Ramos (cell line): ENCODE measurements at regions not wholly inside any gene's neighbourhood (a gene's known extent, or its start where the extent isn't known, plus 50 kb on each side); places are given as distances from the start of the nearest gene placed in this dataset.
"Not testable (repeated sequence)": the region's sequence is repeated elsewhere in the genome, so short reads cannot be mapped to it uniquely, and the experiment has no call there.

ENCODE experiments used
- in situ Hi-C: fragments of 300-500 bp; cut with MboI; formaldehyde crosslinking; loops from one replicate; pipeline ENCODE4 v1.14.3; 2022; ENCODE audit warnings: low sequenced_read_pairs; ENCODE audit not compliant: unreplicated experiment

DNA sequence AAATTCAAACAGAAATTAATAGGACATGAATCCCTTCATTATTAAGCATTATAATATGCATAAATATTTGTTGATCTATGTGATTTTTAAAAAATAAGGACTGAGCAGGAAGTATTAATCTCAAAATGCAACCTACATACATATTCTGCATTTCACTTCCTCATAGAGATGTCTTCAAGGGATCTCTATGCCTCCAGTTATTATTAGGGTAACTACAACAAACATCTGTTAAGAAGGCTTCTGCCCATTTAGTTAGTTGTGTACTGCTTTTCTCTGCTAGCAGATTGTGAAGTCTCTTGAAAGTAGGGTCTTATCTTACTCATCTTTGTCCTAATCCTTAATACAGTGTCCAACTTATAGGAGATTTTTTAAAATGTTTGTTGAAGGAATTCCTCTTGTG lies 414.1 kb downstream of the ACTL7B start:
- in situ Hi-C loops: no loop called here

DNA sequence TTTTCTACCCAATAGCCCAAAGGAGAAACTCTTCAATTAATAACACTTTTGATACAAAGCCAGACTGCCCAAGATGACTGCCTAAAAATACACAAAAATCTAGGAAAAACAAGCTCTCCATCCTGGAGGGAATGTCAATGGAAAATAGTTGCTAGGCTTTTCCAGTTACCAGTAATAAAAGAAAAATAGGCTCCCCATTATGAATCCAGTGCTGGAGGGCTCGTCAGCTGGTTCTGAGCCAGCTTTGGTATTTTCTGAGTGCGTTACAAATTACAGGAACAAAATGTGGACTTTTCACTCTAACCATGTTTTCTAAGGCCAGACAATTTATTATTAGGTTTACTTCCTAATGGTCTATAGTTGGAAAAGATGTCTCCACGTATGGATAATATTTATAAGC lies 414.5 kb downstream of the ACTL7B start:
- in situ Hi-C loops: no loop called here

DNA sequence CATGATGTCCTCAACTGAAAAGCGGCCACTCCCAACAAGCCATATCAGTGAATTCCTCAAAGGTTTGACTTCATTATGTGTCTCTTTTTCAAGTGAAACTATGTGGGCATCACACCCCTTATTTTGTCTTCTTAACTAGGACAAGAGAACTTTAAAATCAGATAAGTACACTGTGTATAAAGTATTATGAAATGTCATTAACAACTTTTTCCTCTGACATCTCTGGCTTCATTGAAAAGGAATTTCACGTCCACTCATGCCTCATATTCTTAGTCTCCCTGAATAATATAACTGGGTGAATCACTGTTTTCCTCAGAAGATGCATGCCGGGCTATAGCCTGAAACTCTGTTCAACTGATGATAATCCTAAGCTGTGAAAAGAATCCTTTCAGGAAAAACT lies 415.8 kb downstream of the ACTL7B start:
- in situ Hi-C loops: no loop called here

DNA sequence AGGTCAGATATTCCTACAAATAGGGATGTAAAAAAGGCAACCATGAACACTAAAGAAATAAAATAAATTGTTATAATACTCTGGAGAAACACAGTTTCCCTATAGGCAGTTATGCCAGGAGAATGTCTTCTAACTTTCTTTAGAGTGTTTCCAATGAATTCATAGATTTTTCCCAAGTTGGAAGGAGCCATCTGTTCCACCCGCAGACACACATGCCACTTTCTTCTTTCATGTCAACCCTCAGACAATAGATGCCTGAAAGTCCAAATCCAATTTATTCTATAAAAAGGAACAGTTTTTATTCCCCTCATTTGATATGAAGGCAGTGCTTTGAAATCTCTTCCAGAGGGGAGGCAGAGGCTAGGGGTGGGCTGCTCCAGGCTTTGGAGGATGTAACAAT lies 418.1 kb downstream of the ACTL7B start:
- in situ Hi-C loops: no loop called here

DNA sequence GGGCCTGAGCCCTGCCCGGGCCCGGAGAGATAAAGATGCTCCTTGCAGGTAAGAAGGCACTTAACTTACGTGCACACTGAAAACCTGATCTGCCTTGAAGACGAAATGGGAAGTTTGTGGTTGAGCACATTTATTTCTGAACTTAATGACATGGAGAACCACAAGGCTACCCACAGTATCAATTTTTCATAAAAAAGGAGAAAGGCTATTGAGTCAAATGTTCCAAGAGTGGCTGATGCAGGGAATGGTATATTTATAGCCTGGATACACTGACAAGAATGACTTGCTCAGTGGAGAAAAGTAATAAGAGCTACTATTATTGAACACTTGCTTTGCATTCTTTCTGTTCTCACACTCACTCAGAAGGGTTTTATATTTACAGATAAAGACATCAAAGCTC lies 419.3 kb downstream of the ACTL7B start:
- in situ Hi-C loops: no loop called here

DNA sequence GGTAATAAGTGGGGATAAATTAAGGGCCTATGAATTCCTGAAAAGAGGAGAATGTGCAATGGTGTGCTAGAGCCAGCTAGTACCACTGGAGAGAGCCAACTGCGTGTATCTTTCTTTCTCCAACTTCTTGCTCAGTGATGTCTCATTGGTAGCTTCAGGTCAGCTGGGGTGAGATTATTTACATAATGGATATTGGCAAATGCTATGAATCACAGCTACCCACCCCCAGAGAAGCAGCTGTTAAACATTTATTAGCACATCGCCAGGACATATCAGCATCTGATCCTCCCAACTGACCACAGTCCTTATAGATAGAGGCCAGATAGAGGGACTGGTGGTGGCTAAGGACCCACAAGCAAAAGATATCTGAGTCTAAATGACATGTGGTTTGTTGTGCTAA lies 421.3 kb downstream of the ACTL7B start:
- in situ Hi-C loops: no loop called here

DNA sequence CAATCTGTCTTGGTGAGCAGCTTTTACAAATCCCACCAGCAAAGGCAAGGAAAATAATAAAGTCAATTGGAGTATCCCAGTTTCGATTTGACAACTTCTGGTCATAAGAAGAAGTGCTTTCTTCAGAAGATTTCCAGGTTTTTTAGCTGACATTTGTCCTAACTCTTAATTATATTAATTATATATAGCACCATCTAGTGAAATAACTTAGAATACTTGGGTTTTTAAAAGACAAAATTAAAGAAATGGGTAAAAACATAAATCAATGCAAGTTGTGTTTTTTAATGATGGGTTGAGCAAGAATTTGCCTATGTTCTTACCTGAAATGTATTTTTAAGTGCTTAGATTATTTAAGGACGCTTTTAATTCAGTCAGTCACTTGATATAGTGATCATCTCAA lies 421.8 kb downstream of the ACTL7B start:
- in situ Hi-C loops: no loop called here

DNA sequence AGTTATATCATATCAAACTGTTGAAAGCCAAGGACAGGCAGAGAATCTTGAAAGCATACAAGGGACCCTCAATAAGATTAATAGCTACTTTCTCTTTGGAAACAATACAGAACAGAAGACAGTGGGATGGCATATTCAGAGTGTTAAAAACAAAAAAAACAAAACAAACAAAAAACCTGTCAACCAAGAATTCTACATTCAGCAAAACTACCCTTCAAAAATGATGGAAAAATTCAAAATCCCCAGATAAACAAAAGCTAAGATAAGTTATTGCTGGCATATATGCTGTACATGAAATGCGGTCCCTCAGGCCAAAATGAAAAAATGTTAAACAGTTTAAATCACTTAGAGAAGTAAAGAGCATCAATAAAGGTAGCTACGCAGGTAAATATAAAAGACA lies 425.1 kb downstream of the ACTL7B start:
- in situ Hi-C loops: no loop called here

DNA sequence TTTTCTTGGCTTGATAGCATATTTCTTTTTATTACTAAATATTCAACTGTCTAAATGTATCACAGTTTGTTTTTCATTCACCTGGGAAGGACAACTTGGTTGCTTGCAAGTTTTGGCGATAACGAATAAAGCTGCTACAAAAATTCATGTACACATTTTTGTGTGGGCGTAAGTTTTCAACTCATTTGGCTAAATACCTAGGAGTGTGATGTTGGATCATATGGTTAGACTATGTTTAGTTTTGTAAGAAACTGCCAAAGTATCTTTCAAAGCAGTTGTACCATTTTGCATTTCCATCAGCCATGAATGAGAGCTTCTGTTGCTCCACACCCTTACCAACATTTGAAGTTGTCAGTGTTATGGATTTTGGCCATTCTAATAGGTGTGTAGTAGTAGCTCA lies 428.0 kb downstream of the ACTL7B start:
- in situ Hi-C loops: no loop called here

DNA sequence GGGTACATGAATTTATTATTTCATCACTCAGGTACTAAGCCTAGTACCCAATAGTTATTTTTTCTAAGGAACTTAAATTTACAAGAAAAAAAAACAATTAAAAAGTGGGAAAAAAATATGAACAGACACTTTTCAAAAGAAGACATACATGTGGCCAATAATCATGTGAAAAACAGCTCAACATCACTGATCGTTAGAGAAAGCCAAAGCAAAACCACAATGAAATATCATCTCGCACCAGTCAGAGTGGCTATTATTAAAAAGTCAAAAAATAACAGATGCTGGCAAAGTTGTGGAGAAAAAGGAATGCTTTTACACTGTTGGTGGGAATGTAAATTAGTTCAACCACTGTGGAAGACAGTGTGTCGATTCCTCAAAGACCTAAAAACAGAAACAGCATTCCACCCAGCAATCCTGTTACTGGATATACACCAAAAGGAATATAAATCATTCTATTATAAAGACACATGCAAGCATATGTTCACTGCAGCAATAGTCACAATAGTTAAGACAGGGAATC lies 429.3 kb downstream of the ACTL7B start:
- in situ Hi-C loops: not testable (repeated sequence)

DNA sequence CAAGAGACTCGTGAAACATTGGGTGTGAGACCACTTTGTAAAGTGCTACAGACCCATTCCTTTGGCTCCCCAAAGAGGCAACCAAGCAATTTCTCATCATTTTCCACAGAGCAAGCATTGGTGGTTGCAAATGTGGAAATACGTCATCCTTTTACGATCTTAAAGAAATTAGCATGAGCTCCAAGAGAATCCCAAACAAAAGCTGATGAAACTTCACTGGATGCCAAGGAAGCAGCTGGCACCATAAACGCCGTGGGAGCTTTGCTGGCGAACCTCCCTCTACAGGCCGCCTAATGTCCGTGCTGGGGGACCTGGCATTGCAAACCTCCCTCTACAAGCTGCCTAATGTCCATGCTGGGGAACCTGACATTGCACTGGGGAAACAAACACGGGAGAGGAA lies 432.4 kb downstream of the ACTL7B start:
- in situ Hi-C loops: no loop called here

DNA sequence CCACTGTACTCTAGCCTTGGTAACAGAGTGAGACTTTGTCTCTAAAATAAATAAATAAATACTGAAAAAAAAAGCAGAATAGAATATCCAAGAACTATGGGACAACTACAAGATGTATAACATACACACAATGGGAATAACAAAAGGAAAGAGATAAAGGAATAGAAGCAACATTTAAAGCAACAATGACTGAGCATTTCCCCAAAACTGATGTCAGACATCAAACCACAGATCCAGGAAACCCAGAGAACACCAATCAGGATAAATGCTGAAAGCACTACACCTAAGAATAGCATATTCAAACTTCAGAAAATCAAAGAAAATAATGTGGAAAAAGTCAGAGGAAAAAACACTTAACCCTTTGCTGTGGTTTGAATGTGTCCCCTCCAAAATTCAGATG lies 436.4 kb downstream of the ACTL7B start:
- in situ Hi-C loops: no loop called here

DNA sequence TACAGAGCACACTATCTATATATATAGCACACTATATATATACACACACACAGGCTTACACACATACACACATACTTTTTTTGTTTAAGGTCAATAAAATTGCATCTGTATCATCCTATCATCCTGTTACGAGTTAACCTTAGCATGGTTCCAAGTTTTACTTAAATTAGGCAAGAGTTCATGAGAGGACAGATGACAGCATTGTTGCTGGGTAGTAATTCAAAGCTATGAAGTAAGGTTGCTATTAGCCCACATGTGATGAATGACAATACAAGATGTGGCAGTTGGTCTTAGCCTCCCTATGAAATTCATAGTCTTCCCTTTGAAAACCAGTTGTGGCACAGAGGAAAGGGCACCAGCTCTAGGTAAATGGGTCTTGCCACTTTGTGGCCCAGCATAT lies 438.1 kb downstream of the ACTL7B start:
- in situ Hi-C loops: no loop called here

DNA sequence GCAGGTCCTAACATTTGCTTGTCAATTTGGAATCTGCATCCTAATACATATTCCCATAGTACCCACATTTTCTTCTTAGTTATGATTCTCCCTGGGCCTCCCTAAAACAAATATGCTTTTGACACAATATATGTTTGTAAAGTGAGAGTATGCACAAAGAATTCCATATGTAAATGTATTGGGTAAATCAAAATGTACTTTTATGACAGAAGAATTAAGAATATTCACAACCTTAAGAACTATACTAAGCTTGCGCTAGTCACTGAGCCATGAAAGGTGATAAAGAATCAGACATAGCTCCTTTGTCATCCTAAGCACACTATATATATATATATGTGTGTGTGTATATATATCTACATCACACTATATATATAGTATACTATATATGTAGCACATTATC lies 438.5 kb downstream of the ACTL7B start:
- in situ Hi-C loops: no loop called here

DNA sequence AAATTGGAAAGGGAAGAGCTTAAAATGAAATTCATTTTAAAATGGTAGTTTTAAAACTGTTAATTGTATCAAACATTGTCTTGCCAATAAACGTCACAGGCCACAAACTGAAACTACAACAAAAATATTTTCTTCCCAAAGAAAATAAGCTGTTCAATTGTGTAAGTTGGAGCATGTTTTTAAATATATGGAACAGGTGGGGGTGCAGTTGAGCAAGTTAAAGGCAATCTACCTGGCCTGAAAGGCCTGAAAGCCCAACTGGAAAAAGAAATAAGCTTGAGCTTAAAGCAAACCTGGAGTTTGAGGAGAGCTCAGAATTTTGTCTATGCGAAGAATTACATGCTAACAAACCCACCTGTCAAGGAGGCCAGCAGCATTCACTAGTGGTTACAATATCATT lies 439.5 kb downstream of the ACTL7B start:
- in situ Hi-C loops: no loop called here

DNA sequence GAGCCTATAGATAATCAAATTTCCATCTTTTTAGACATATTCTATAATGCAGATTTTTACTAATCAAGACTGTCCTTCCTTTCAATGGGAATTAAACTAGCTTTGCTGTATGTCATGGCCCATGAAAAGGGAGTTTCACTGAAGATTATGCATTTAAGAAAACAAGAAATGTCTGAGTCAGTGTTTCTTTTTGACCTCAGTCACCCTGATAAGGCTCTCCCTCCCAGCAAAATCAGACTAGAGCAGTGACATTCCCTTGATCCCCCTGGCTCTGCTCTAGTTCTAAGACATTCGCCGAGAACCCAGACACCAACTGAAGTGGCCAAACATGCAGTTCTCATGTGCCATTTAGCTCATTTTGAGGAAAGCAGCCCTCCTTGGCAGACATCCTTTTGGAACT lies 442.0 kb downstream of the ACTL7B start:
- in situ Hi-C loops: no loop called here

DNA sequence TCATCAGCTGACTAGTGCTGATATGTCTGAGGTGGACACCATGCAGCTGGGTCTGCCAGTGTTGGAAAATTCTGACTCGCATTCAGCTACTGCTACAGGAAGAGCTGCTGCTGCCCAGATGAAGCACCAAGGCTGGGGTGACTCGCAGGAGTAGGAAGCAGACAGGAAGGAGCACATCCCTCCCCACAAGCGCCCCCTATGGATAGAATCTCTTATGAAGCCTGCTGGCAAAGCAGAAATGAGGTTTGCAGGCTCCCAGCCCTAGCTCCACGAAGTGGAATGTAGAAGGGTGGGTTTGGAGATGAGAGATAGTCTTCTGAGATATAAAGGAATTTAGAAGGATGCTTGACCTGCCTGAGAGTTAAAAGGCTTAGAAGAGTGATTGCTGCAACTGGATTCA lies 443.0 kb downstream of the ACTL7B start:
- in situ Hi-C loops: no loop called here

DNA sequence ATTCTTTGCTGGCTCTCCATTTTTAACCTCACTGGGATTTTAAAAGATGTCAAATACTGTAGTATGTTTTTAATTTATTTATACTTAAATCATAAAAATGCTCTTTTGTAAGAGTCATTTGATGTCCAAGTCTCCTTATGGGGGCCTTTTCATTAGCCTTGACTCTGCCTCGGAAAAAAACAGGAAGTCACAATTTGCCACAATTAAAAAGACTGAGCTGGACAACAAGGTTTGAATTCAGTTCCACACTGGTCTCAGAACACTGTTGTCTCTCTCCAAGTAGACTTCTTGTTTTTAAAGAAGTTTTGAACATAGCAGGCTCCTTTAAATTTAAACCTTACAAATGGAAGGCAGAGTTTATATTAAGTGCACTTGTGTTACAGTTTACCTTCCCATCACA lies 444.2 kb downstream of the ACTL7B start:
- in situ Hi-C loops: no loop called here

DNA sequence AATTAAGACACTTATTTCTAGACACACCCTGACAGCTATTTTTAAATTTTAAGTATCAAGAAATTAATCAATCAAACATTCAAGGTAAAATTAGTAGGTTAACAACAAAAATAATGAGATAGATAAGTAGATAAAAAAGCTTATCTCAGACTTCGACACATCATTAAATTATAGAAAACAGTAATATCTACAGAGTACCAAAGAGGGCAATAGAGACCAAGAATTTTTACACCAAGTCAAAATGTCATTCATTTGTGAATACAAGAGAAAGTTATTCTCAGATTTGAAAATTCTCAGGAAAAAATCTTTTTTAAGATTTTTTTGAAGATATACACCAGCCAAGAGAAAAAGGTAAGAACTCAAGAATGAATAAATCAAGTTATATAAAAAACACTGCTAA lies 445.6 kb downstream of the ACTL7B start:
- in situ Hi-C loops: no loop called here

DNA sequence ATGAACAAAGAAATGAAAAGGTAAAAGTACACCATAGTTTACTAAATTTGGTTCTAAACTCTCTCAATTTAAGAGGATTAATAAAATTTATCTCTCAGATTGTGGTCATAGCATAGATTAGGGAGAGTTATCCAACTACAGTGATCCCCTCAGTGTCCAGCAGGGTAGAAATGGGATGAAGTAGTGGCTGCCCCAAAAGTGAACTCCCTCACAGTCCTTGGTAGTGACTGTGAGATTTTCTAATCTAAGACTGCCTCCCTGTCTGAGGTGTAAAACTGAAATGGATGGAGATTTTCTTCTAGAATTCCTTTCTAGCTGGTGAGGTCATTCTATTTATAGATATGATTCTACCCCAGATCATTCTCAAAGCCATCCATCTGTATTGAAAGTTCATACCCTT lies 455.5 kb downstream of the ACTL7B start:
- in situ Hi-C loops: no loop called here

DNA sequence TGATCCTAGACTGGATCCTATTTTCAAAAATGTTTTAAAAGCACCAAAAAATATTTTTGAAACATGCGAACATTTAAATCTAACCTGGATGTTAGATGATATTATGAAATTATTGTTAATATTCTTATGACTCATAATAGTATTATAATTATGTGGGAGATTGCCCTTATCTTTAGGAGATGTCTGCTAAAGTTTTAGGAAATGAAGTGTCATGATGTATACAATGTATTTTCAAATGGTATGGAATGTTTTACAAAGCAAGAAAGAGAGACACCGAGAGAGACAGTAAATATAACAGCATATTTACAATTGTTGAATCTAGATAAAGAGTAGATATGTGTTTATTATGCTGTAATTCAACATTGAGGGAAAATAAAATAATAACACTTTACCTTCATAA lies 455.9 kb downstream of the ACTL7B start:
- in situ Hi-C loops: no loop called here

DNA sequence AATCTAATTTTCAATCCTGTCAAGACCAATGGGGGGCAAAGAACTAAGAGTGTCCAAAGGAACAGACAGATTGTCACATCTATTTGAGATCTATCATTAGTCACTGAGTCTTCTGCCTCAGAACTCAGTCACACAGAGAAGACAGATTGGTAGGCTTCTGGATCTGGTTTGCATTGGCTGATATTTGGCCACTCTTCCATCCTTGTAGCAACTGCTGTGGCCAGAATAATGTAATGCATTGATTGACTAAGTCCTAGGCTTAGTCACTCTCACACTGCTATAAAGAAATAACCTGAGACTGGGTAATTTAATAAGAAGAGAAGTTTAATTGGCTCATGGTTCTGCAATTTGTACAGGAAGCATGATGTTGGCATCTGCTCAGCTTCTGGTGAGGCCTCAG lies 458.5 kb downstream of the ACTL7B start:
- in situ Hi-C loops: no loop called here

DNA sequence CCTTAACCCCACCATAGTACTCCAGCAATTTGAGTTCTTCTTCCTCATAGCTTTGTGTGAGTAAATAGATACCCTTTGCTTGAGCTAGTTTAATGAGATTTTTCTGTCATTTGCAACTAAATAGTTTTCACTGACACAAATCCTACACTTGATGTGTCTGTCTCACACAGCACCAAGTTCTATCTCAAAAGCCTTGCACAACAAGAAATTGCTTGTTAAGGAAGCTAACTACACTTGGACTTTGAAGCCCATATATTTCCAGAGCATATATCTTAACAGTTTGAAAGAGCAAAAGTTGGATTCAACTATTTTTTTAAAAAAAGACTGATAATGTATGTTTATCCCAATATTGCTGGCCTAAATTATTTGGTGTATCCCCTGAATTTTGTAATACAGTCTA lies 459.2 kb downstream of the ACTL7B start:
- in situ Hi-C loops: no loop called here
